Activated CD8-positive, alpha-beta T cell treated with anti-CD3 and anti-CD28 coated beads, Interleukin-2, amount 10 ng/mL, durations not matched to agents 7 days and 5 days (primary cell): ENCODE measurements at regions not wholly inside any gene's neighbourhood (a gene's known extent, or its start where the extent isn't known, plus 50 kb on each side); places are given as distances from the start of the nearest gene placed in this dataset.
"Not testable (repeated sequence)": the region's sequence is repeated elsewhere in the genome, so short reads cannot be mapped to it uniquely, and the experiment has no call there.

Experiments
- ATAC-seq: fragments of 150-1000 bp; cut with Tn5 transposase; one replicate; pipeline ENCODE4 v1.10.0; 2021; ENCODE audit warnings: moderate library complexity
- CTCF ChIA-PET: fragments of 350-600 bp; sonication (Branson Sonifier 250); formaldehyde crosslinking; loops from one replicate; lab custom pipeline; 2021; ENCODE audit warnings: antibody characterized with exemption; lab: Charles Lee
- POLR2A ChIA-PET: fragments of 350-600 bp; sonication (Branson Sonifier 250); formaldehyde crosslinking; loops from one replicate; lab custom pipeline; 2021; ENCODE audit warnings: antibody characterized with exemption; lab: Charles Lee
- DNase-seq: peaks from one replicate; pipeline ENCODE4 v3.0.0-alpha.2; 2020
- H3K27ac Mint-ChIP-seq: one replicate; pipeline ENCODE4 v1.8.0; 2021; ENCODE audit warnings: mild to moderate bottlenecking, mixed read lengths
- H3K27me3 Mint-ChIP-seq: one replicate; pipeline ENCODE4 v1.8.0; 2021; ENCODE audit warnings: low read depth, mixed read lengths
- H3K36me3 Mint-ChIP-seq: one replicate; pipeline ENCODE4 v1.8.0; 2021; ENCODE audit warnings: low read depth, mixed read lengths
- H3K4me1 Mint-ChIP-seq: one replicate; pipeline ENCODE4 v1.8.0; 2021; ENCODE audit warnings: low read depth, mixed read lengths
- H3K4me3 Mint-ChIP-seq: one replicate; pipeline ENCODE4 v1.8.0; 2021; ENCODE audit warnings: mild to moderate bottlenecking, mixed read lengths
- H3K9me3 Mint-ChIP-seq: one replicate; pipeline ENCODE4 v1.8.0; 2022; ENCODE audit warnings: mixed read lengths; ENCODE audit not compliant: insufficient read depth

DNA sequence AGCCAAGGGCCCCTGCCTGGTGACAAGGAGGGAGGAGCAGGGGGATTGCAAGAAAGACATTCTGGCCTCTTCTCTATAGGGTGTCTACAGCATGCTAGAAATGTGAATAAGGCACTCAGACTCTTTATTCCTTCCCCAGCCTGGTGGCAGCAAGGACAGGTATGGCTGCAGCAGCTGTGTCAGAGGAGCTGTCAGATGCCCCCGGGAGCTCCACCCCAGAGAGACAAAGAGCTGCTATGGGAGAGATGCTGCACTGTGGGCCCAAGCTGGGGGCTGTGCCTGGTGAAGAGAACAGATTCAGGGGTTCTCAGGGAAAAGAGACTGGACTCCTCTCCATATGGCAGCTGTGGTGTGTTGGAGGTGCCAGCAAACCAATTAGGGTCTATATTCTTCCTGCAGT is 1063.3 kb downstream of the OLFM4 start:
- POLR2A ChIA-PET = no interaction called here
- Mint-ChIP-seq H3K27ac (no peak overlapping the region), H3K4me1 (no peaks in the 10 kb centered on the region), H3K36me3 (no peaks in the 10 kb centered on the region), H3K4me3 (no peak overlapping the region), H3K27me3 (no peaks in the 10 kb centered on the region), H3K9me3 (peaks cover 10% of the 10 kb centered on the region)
- no peak for DNase-seq
- CTCF ChIA-PET = no interaction called here
- ATAC-seq = no peak

DNA sequence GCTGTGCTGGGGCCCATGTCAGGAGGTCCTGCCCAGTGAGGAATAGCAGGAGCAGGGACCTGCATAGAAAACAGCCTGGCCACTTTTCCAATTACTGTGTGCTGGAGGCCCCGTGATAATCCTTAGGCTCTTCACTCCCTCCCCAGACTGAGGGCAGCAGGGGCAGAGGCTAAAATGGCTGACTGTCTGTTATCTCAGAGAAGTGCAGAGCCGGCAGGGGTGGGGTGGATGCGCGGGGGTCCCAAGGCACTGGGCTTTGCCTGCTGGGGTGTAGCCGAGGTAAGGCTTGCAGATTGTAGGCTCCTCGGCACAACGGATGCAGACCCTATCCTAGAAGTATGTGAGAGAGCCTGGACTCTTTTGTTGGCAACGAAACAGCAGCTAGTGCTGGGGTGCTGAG is 1064.1 kb downstream of the OLFM4 start:
- peaks cover 10% of the 10 kb centered on the region for H3K9me3 Mint-ChIP-seq
- ChIA-PET CTCF (no interaction called here), POLR2A (no interaction called here)
- H3K36me3 Mint-ChIP-seq = no peaks in the 10 kb centered on the region
- ATAC-seq (no peak), DNase-seq (no peak)
- no peak overlapping the region for H3K27ac Mint-ChIP-seq
- no peaks in the 10 kb centered on the region for H3K27me3 Mint-ChIP-seq
- no peaks in the 10 kb centered on the region for H3K4me1 Mint-ChIP-seq
- H3K4me3 Mint-ChIP-seq = no peak overlapping the region

DNA sequence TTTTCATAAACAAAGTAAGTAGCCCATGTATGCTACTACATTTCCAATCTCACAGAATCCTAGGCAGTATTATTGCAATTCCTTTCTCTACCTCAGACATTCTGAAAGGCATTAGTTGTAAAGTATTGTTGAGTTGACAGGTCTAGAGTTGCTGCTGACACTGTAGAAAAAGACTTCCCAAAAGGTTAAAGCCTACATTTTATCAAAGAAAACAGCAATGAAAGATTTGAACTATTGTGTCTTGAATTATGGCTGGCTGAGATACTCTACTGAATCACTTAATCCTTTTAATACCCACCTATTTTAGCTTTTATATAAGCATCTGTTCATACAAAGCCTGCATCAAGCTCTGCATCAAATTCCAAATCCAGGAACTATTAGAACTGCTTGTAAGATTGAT is 1082.0 kb downstream of the OLFM4 start:
- ChIA-PET POLR2A (no interaction called here), CTCF (no interaction called here)
- no peak overlapping the region for H3K27ac Mint-ChIP-seq
- no peaks in the 10 kb centered on the region for H3K27me3 Mint-ChIP-seq
- no peak overlapping the region for H3K4me3 Mint-ChIP-seq
- ATAC-seq (no peak), DNase-seq (no peak)
- no peaks in the 10 kb centered on the region for H3K4me1 Mint-ChIP-seq
- peaks cover 23% of the 10 kb centered on the region for H3K9me3 Mint-ChIP-seq
- no peaks in the 10 kb centered on the region for H3K36me3 Mint-ChIP-seq

DNA sequence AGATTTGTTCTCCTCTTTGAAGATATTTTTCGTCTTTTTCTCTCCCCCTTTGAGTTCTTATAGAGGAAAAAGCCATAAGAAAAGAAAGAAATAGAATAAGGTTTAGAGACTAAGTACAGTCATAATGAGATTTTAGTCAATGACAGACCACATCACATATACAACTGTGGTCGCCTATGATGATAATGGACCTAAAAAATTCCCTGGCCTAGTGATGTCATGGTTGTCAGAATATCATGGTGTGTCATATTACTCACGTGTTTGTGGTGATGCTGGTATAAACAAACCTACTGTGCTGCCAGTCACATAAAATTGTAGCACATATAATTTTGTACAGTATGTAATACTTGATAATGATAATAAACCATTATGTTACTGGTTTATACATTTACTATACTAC is 1096.1 kb downstream of the OLFM4 start:
- ChIA-PET CTCF (no interaction called here), POLR2A (no interaction called here)
- H3K27me3 Mint-ChIP-seq = no peaks in the 10 kb centered on the region
- H3K4me1 Mint-ChIP-seq = no peaks in the 10 kb centered on the region
- DNase-seq (no peak), ATAC-seq (no peak)
- peaks cover 4% of the 10 kb centered on the region for H3K9me3 Mint-ChIP-seq
- H3K36me3 Mint-ChIP-seq = no peaks in the 10 kb centered on the region
- no peak overlapping the region for H3K27ac Mint-ChIP-seq
- H3K4me3 Mint-ChIP-seq = no peak overlapping the region

DNA sequence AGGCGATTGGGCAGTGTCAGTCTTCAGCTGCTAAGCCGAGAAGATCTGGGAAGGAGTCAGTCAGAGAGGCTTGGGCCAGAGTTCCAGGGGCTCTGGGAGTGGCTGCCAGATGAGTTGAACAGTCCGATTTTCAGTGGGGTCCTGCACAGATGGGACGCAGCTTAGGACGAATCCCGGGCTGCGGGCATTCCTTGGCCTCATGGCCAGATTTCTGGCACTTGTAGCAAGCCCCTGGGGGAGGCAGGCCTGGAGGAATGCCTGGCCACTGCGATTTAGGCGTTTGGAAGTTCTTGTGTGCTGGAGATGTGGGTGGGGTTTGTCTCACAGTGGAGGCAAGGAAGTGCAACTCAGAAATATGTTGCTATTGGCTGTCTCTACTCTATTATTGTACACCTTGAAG is 1102.3 kb downstream of the OLFM4 start:
- DNase-seq, ATAC-seq, CTCF ChIA-PET, H3K4me1 Mint-ChIP-seq, H3K27me3 Mint-ChIP-seq, H3K27ac Mint-ChIP-seq, H3K4me3 Mint-ChIP-seq, H3K36me3 Mint-ChIP-seq, POLR2A ChIA-PET: not testable (repeated sequence)
- peaks cover 28% of the 10 kb centered on the region for H3K9me3 Mint-ChIP-seq

DNA sequence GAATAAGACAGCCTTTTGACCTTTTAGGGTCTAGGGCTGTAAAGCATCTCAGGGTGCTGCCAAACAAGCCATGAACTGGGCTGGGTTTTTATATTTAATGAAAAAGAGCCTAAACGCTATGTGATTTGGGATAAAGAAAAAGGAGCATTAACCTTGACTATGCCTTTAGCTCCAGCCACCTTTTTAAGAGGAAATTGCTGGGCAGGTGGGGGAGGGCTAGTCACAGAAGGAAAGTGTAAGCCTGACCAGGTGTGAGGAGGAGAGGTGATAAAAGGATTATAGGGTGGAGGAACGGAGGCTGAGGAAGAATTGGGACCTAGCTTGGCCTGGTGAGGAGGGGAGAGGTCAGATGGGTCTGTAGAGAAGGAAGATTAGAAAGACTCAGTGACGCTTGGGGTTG is 1102.8 kb downstream of the OLFM4 start:
- H3K4me1 Mint-ChIP-seq, H3K4me3 Mint-ChIP-seq, H3K27ac Mint-ChIP-seq, H3K36me3 Mint-ChIP-seq, DNase-seq, ATAC-seq, POLR2A ChIA-PET, CTCF ChIA-PET, H3K27me3 Mint-ChIP-seq: not testable (repeated sequence)
- H3K9me3 Mint-ChIP-seq = peaks cover 30% of the 10 kb centered on the region

DNA sequence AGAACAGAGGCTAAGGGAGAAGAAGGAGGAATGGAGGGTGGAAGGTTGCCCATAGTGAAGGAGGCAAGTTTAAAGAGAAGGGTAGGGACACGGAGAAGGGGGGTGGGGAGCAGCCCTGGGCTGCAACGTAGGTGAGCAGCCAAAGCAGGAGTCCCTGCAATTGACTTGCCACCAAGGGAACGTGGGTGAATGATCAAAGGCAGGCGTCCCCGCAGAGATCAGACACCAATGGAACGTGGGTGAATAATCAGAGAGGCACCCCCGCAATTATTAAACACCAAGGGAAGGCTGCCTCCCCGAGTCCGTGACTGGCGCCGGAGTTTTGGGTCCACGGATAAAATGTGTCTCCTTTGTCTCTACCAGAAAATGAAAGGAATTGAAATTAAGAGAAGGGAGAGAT is 1103.5 kb downstream of the OLFM4 start:
- H3K27me3 Mint-ChIP-seq, H3K4me1 Mint-ChIP-seq, ATAC-seq, POLR2A ChIA-PET, DNase-seq, H3K4me3 Mint-ChIP-seq, H3K36me3 Mint-ChIP-seq, H3K27ac Mint-ChIP-seq, CTCF ChIA-PET: not testable (repeated sequence)
- peaks cover 34% of the 10 kb centered on the region for H3K9me3 Mint-ChIP-seq

DNA sequence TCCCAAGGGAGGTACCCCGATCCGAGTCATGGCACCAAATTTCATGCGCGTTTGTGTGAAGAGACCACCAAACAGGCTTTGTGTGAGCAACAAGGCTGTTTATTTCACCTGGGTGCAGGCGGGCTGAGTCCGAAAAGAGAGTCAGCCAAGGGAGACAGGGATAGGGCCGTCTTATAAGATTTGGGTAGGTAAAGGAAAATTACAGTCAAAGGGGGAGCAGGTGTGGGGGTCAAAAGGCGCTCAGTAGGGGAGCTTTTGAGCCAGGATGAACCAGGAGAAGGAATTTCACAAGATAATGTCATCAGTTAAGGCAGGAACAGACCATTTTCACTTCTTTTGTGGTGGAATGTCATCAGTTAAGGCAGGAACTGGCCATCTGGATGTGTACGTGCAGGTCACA is 1104.1 kb downstream of the OLFM4 start:
- POLR2A ChIA-PET, H3K27ac Mint-ChIP-seq, CTCF ChIA-PET, H3K4me1 Mint-ChIP-seq, H3K4me3 Mint-ChIP-seq, DNase-seq, H3K36me3 Mint-ChIP-seq, H3K27me3 Mint-ChIP-seq, ATAC-seq: not testable (repeated sequence)
- peaks cover 34% of the 10 kb centered on the region for H3K9me3 Mint-ChIP-seq

DNA sequence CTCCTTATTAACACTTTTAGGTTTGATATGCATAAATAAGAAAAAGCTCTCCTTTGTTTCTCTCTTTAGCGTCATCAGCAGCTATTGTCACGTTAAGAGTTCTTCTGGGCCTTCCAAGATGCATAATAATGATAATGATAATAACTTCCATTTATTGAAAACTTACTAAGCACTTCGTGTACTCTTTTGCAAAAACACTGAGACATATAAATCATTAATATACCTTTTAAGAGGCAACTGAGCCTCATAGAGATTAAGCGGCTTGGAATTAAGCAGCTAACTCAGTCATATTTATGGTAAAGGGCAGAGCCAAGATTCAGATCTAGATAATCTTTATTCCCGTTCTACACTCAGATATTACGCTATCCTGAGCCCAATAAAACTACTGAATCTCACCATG is 1105.1 kb downstream of the OLFM4 start:
- POLR2A ChIA-PET = no interaction called here

DNA sequence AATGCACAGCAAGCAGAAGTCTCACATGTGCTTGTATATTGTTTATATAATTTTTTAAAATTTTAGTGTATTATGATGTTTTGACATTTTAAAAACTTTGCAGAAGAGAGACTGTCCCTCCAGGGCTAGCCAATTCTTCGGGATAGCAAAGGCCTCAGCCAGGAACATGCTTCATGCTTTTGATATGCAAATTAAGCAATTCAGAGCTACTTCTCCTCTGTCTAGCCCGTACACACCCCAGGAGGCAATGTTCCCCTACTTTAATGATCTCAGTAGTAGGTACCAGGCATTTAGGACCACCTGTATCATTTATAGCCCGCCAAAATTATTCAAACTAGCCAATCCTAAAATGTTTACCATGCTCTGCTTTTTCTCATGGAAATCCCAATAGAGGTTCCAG is 1116.2 kb downstream of the OLFM4 start:
- H3K4me1 Mint-ChIP-seq = no peaks in the 10 kb centered on the region
- no peak overlapping the region for H3K27ac Mint-ChIP-seq
- H3K9me3 Mint-ChIP-seq = peaks cover 33% of the 10 kb centered on the region
- no peaks in the 10 kb centered on the region for H3K36me3 Mint-ChIP-seq
- no peak overlapping the region for H3K4me3 Mint-ChIP-seq
- DNase-seq (no peak), ATAC-seq (no peak)
- no peaks in the 10 kb centered on the region for H3K27me3 Mint-ChIP-seq
- POLR2A ChIA-PET = no interaction called here
- CTCF ChIA-PET = no interaction called here

More for the DNA sequence above, 1105.1 kb downstream of the OLFM4 start:
- CTCF ChIA-PET = no interaction called here
- Mint-ChIP-seq H3K9me3 (peaks cover 30% of the 10 kb centered on the region), H3K4me3 (no peak overlapping the region), H3K27ac (no peak overlapping the region), H3K27me3 (no peaks in the 10 kb centered on the region), H3K4me1 (no peaks in the 10 kb centered on the region), H3K36me3 (no peaks in the 10 kb centered on the region)
- DNase-seq (no peak), ATAC-seq (no peak)

DNA sequence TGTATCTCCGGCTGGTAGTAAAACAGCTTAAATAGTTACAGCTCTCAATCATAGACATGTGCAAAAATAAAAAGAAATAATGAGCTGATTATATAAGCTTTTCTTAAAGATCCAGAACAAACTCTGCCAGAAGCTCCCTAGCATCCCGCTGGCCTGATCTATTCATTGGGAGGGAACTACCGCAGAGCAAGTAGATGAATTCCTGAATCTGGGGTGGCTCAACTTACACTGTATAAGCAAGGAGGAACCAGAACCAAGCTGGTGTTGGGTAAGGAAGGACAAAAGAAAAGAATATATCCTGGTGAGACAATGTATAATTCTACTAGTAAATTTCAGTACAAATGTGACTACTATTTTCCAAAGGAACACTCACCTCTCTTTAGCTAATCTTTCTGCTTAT is 1122.2 kb downstream of the OLFM4 start:
- no peak for DNase-seq
- no peak overlapping the region for H3K27ac Mint-ChIP-seq
- ATAC-seq = no peak
- H3K36me3 Mint-ChIP-seq = no peaks in the 10 kb centered on the region
- peaks cover 13% of the 10 kb centered on the region for H3K9me3 Mint-ChIP-seq
- CTCF ChIA-PET = no interaction called here
- H3K27me3 Mint-ChIP-seq = no peaks in the 10 kb centered on the region
- POLR2A ChIA-PET = no interaction called here
- no peak overlapping the region for H3K4me3 Mint-ChIP-seq
- no peaks in the 10 kb centered on the region for H3K4me1 Mint-ChIP-seq

DNA sequence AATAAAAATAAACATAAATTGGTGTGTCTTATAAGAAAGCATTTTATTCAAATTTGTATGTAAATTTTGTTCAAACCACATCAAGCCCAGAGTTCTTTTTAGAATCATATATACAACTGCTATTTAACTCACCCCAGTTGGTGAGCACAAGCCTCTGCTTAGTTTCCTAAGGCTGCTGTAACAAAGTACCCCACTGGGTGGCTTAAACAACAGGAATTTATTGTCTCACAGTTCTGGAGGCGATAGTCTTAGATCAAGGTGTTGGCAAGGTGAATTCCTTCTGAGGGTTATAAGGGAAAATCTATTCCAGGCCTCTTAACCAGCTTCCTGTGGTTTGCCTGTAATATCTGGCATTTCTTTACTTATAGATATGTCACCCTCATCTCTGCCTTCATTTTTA is 1133.5 kb downstream of the OLFM4 start:
- POLR2A ChIA-PET = no interaction called here
- H3K9me3 Mint-ChIP-seq = peaks cover 32% of the 10 kb centered on the region
- no peaks in the 10 kb centered on the region for H3K36me3 Mint-ChIP-seq
- CTCF ChIA-PET = no interaction called here
- H3K4me3 Mint-ChIP-seq = no peak overlapping the region
- no peak overlapping the region for H3K27ac Mint-ChIP-seq
- ATAC-seq (no peak), DNase-seq (no peak)
- H3K4me1 Mint-ChIP-seq = no peaks in the 10 kb centered on the region
- no peaks in the 10 kb centered on the region for H3K27me3 Mint-ChIP-seq

DNA sequence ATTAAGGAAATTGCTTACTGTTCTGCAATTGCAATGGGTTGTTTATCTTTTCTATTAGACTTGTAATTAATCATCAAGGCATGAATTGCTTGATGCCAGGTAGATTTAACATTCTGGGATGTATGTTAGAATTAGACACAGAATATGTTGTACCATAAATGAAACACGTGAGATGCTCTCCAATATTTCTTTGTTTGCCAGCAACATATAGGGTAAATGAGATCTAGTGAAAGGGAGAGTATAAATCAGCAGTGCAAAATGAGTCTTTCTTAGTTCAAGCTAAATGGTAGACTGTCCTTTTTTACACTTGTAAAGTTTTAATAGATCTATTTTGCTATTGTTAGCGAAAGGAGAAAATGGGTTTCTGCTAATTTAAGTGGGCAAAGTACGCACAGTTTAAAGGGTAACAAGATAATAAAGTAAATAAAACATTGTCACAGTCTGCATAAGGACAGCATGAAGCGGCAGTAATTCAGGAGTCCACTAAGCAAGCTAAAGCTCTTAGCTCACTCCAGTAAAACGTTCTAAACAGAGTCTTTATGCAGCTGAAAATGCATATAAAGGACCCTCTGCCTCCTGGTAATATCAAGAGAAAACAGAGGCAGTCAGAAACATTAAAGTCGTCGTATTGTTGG is 1137.1 kb downstream of the OLFM4 start:
- no peaks in the 10 kb centered on the region for H3K4me1 Mint-ChIP-seq
- no peak overlapping the region for H3K4me3 Mint-ChIP-seq
- no peaks in the 10 kb centered on the region for H3K36me3 Mint-ChIP-seq
- ATAC-seq (no peak), DNase-seq (no peak)
- CTCF ChIA-PET = no interaction called here
- POLR2A ChIA-PET = no interaction called here
- no peak overlapping the region for H3K27ac Mint-ChIP-seq
- peaks cover 26% of the 10 kb centered on the region for H3K9me3 Mint-ChIP-seq
- H3K27me3 Mint-ChIP-seq = no peaks in the 10 kb centered on the region
